ENCODE measurements at regions not wholly inside any gene's neighbourhood (a gene's known extent, or its start where the extent isn't known, plus 50 kb on each side); places are given as distances from the start of the nearest gene placed in this dataset.
"Not testable (repeated sequence)": the region's sequence is repeated elsewhere in the genome, so short reads cannot be mapped to it uniquely, and the experiment has no call there.

- DNase-seq, result no peak
- H3K9me3 ChIP-seq (ENCODE audit: control insufficient read depth, low read length), result peaks cover 6% of the 10 kb centered on the region
- no peak for TF ChIP-seq CTCF (conservative IDR thresholded peaks at IDR 0.05)
- peaks cover 6% of the 10 kb centered on the region for H3K4me1 Mint-ChIP-seq
- no peaks in the 10 kb centered on the region for H3K36me3 Mint-ChIP-seq (ENCODE audit: low read depth)
- H3K4me1 ChIP-seq (ENCODE audit: control insufficient read depth, insufficient read depth, low read length), result no peaks in the 10 kb centered on the region
- H3K27me3 Mint-ChIP-seq (ENCODE audit: insufficient read depth), result no peaks in the 10 kb centered on the region
- no peak overlapping the region for H3K4me3 ChIP-seq (ENCODE audit: low read length)
- no peak overlapping the region for H3K4me3 Mint-ChIP-seq
- no peak overlapping the region for H3K27ac ChIP-seq (ENCODE audit: low read depth, low read length)
- H3K27ac Mint-ChIP-seq, result no peak overlapping the region
- H3K9me3 Mint-ChIP-seq, result peaks cover 9% of the 10 kb centered on the region
- 93 to 100% methylated on average over 1 of the region's 1 CpG for WGBS, 2 experiments (ENCODE audit: insufficient coverage in 1 of 2, insufficient read length in 1 of 2)
- H3K36me3 ChIP-seq (ENCODE audit: control insufficient read depth, insufficient read depth, low read length), result no peaks in the 10 kb centered on the region
- no peak overlapping the region for H3K9ac ChIP-seq (ENCODE audit: extremely low read depth, low read length, poor library complexity, severe bottlenecking)
- H3K27me3 ChIP-seq (ENCODE audit: control insufficient read depth, insufficient read depth, low read length, poor library complexity, severe bottlenecking), result no peaks in the 10 kb centered on the region
These were observed 128.7 kb upstream of the RAP1B start for GRCh38 chr12:68482014-68482413.

GRCh38 chr12:68482660-68483059 is 128.0 kb upstream of the RAP1B start:
- no peaks in the 10 kb centered on the region for H3K36me3 ChIP-seq (ENCODE audit: control insufficient read depth, insufficient read depth, low read length)
- peaks cover 4% of the 10 kb centered on the region for H3K27me3 Mint-ChIP-seq (ENCODE audit: insufficient read depth)
- H3K27ac Mint-ChIP-seq, result no peak overlapping the region

GRCh38 chr12:68483592-68484383 is 126.9 kb upstream of the RAP1B start:
- peaks cover 6% of the 10 kb centered on the region for H3K27me3 Mint-ChIP-seq (ENCODE audit: insufficient read depth)
- no peaks in the 10 kb centered on the region for H3K36me3 Mint-ChIP-seq (ENCODE audit: low read depth)
- H3K4me1 Mint-ChIP-seq, result peaks cover 9% of the 10 kb centered on the region
- no peak for TF ChIP-seq CTCF (conservative IDR thresholded peaks at IDR 0.05)
- 83 to 100% methylated on average over 1 to 2 of the region's 4 CpGs for WGBS, 2 experiments (ENCODE audit: insufficient coverage in 1 of 2, insufficient read length in 1 of 2)
- H3K4me1 ChIP-seq (ENCODE audit: control insufficient read depth, insufficient read depth, low read length), result no peaks in the 10 kb centered on the region
- H3K9me3 ChIP-seq (ENCODE audit: control insufficient read depth, low read length), result peaks cover 6% of the 10 kb centered on the region
- no peak overlapping the region for H3K27ac ChIP-seq (ENCODE audit: low read depth, low read length)
- H3K36me3 ChIP-seq (ENCODE audit: control insufficient read depth, insufficient read depth, low read length), result no peaks in the 10 kb centered on the region
- no peak overlapping the region for H3K4me3 Mint-ChIP-seq
- H3K9ac ChIP-seq (ENCODE audit: extremely low read depth, low read length, poor library complexity, severe bottlenecking), result no peak overlapping the region
- no peak overlapping the region for H3K4me3 ChIP-seq (ENCODE audit: low read length)
- peaks cover 9% of the 10 kb centered on the region for H3K9me3 Mint-ChIP-seq
- H3K27me3 ChIP-seq (ENCODE audit: control insufficient read depth, insufficient read depth, low read length, poor library complexity, severe bottlenecking), result no peaks in the 10 kb centered on the region
- DNase-seq, result no peak
- H3K27ac Mint-ChIP-seq, result no peak overlapping the region

More at GRCh38 chr12:68482660-68483059, 128.0 kb upstream of the RAP1B start:
- no peak overlapping the region for H3K4me3 ChIP-seq (ENCODE audit: low read length)
- no peak overlapping the region for H3K27ac ChIP-seq (ENCODE audit: low read depth, low read length)
- Mint-ChIP-seq H3K4me3 (no peak overlapping the region), H3K36me3 (ENCODE audit: low read depth) (no peaks in the 10 kb centered on the region), H3K9me3 (peaks cover 9% of the 10 kb centered on the region), H3K4me1 (peaks cover 6% of the 10 kb centered on the region)
- no peaks in the 10 kb centered on the region for H3K27me3 ChIP-seq (ENCODE audit: control insufficient read depth, insufficient read depth, low read length, poor library complexity, severe bottlenecking)
- no peak for TF ChIP-seq CTCF (conservative IDR thresholded peaks at IDR 0.05)
- peaks cover 6% of the 10 kb centered on the region for H3K9me3 ChIP-seq (ENCODE audit: control insufficient read depth, low read length)
- no peaks in the 10 kb centered on the region for H3K4me1 ChIP-seq (ENCODE audit: control insufficient read depth, insufficient read depth, low read length)
- no peak for DNase-seq
- H3K9ac ChIP-seq (ENCODE audit: extremely low read depth, low read length, poor library complexity, severe bottlenecking), result no peak overlapping the region
- 89 to 100% methylated on average over 1 of the region's 1 CpG for WGBS, 2 experiments (ENCODE audit: insufficient coverage in 1 of 2, insufficient read length in 1 of 2)

DNA sequence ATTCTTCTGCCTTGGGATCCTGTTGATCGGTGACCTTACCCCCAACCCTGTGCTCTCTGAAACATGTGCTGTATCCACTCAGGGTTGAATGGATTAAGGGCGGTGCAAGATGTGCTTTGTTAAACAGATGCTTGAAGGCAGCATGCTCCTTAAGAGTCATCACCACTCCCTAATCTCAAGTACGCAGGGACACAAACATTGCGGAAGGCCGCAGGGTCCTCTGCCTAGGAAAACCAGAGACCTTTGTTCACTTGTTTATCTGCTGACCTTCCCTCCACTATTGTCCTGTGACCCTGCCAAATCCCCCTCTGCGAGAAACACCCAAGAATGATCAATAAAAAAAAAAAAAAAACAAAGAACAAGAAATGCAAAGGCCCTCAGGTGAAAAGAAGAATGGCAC is 126.1 kb upstream of the RAP1B start:
- H3K27me3 Mint-ChIP-seq (ENCODE audit: insufficient read depth); DNase-seq; H3K36me3 ChIP-seq (ENCODE audit: control insufficient read depth, insufficient read depth, low read length); H3K4me1 ChIP-seq (ENCODE audit: control insufficient read depth, insufficient read depth, low read length); H3K36me3 Mint-ChIP-seq (ENCODE audit: low read depth); H3K4me3 Mint-ChIP-seq; H3K27me3 ChIP-seq (ENCODE audit: control insufficient read depth, insufficient read depth, low read length, poor library complexity, severe bottlenecking); H3K27ac ChIP-seq (ENCODE audit: low read depth, low read length); H3K4me3 ChIP-seq (ENCODE audit: low read length); H3K9me3 Mint-ChIP-seq; H3K4me1 Mint-ChIP-seq; H3K9ac ChIP-seq (ENCODE audit: extremely low read depth, low read length, poor library complexity, severe bottlenecking); H3K9me3 ChIP-seq (ENCODE audit: control insufficient read depth, low read length); H3K27ac Mint-ChIP-seq: not testable (repeated sequence)
- 100% methylated on average over 2 of the region's 6 CpGs; no CpG with 5 or more reads in 1 of the 2 experiments for WGBS, 2 experiments (ENCODE audit: insufficient coverage in 1 of 2, insufficient read length in 1 of 2)

DNA sequence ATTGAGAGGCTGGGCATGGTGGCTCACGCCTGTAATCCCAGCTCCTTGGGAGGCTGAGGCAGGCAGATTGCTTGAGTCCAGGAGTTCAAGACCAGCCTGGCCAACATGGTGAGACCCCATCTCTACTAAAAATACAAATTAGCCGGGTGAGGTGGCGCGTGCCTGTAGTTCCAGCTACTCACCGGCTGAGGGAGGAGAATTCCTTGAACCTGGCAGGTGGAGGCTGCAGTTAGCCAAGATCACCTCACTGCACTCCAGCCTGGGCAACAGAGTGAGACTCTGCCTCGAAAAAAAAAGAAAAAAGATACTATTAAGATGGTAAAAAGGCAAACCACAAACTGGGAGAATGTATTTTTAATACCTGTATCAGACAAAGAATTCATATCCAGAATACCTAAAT is 124.2 kb upstream of the RAP1B start:
- not testable (repeated sequence) for H3K9me3 Mint-ChIP-seq; DNase-seq; H3K27ac Mint-ChIP-seq; H3K36me3 ChIP-seq (ENCODE audit: control insufficient read depth, insufficient read depth, low read length); H3K4me3 ChIP-seq (ENCODE audit: low read length); H3K27me3 Mint-ChIP-seq (ENCODE audit: insufficient read depth); H3K9me3 ChIP-seq (ENCODE audit: control insufficient read depth, low read length); H3K4me1 ChIP-seq (ENCODE audit: control insufficient read depth, insufficient read depth, low read length); H3K27ac ChIP-seq (ENCODE audit: low read depth, low read length); H3K4me1 Mint-ChIP-seq; H3K9ac ChIP-seq (ENCODE audit: extremely low read depth, low read length, poor library complexity, severe bottlenecking); H3K27me3 ChIP-seq (ENCODE audit: control insufficient read depth, insufficient read depth, low read length, poor library complexity, severe bottlenecking); H3K4me3 Mint-ChIP-seq; H3K36me3 Mint-ChIP-seq (ENCODE audit: low read depth)
- 87 to 91% methylated on average over 4 to 5 of the region's 6 CpGs for WGBS, 2 experiments (ENCODE audit: insufficient coverage in 1 of 2, insufficient read length in 1 of 2)
